Suprapubic skin (tissue), 3 donors: ENCODE measurements at regions not wholly inside any gene's neighbourhood (a gene's known extent, or its start where the extent isn't known, plus 50 kb on each side); places are given as distances from the start of the nearest gene placed in this dataset.

Experiments
- POLR2A ChIP-seq, 2 donors: fragments of 450-650 bp; IDR thresholded peaks; one replicate each; pipeline ENCODE4 v1.6.1; 2017; ENCODE audit warnings: antibody characterized with exemption in 2 of 2, mild to moderate bottlenecking in 2 of 2, moderate library complexity in 2 of 2
- TF ChIP-seq, protein P1 (sequence below), 2 donors: fragments of 200-600 bp in 1 of 2; fragments of 450-650 bp in 1 of 2; sonication (generic) in 1 of 2; IDR thresholded peaks; one replicate each; pipeline ENCODE4 v1.5.1; 2016 to 2019; ENCODE audit warnings: antibody characterized with exemption in 2 of 2, mild to moderate bottlenecking in 1 of 2, moderate library complexity in 1 of 2

DNA sequence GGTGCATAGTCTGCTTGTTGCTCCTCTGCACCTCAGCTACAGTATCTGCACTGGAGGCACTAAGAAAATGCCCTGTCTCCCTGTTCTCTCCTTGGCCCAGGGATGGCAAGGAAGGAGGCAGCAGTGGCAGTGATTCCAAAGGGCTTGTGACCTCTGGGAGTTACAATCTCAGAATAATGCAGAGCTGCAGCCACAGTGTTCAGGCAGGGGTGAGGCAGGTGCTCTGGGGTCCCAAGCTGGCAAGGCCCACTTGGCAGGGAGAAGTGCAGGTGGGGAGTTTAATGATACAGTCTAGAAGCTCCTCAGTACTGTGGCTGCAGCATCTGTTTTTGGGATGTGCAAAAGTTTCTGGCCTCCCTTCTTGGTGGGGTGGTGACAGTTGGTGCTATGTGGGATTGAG lies 456.4 kb downstream of the CCSER2 start:
- TF ChIP-seq, protein P1, sequence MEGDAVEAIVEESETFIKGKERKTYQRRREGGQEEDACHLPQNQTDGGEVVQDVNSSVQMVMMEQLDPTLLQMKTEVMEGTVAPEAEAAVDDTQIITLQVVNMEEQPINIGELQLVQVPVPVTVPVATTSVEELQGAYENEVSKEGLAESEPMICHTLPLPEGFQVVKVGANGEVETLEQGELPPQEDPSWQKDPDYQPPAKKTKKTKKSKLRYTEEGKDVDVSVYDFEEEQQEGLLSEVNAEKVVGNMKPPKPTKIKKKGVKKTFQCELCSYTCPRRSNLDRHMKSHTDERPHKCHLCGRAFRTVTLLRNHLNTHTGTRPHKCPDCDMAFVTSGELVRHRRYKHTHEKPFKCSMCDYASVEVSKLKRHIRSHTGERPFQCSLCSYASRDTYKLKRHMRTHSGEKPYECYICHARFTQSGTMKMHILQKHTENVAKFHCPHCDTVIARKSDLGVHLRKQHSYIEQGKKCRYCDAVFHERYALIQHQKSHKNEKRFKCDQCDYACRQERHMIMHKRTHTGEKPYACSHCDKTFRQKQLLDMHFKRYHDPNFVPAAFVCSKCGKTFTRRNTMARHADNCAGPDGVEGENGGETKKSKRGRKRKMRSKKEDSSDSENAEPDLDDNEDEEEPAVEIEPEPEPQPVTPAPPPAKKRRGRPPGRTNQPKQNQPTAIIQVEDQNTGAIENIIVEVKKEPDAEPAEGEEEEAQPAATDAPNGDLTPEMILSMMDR (IDR thresholded peaks at IDR 0.05): no peak
- TF ChIP-seq POLR2A (IDR thresholded peaks at IDR 0.05): no peak
